Endodermal cell (in vitro differentiated cells): ENCODE measurements at regions not wholly inside any gene's neighbourhood (a gene's known extent, or its start where the extent isn't known, plus 50 kb on each side); places are given as distances from the start of the nearest gene placed in this dataset.
A peak's percentile ranks its signal among the peaks of the same experiment; 100 is the strongest.

ENCODE experiments used
- DNase-seq: peaks from one replicate; pipeline ENCODE4 v3.0.0-alpha.2; 2017
- H3K27ac ChIP-seq: 2 replicates; pipeline ENCODE4 v1.5.1; 2013; ENCODE audit warnings: mild to moderate bottlenecking, low read depth, low read length, moderate library complexity
- H3K27me3 ChIP-seq: 2 replicates; pipeline ENCODE4 v1.6.1; 2013; ENCODE audit warnings: mild to moderate bottlenecking, low read length, moderate library complexity; ENCODE audit not compliant: insufficient read depth, control insufficient read depth, poor library complexity, severe bottlenecking
- H3K36me3 ChIP-seq: 2 replicates; pipeline ENCODE4 v1.7.0; 2013; ENCODE audit warnings: mild to moderate bottlenecking, low read length, moderate library complexity; ENCODE audit not compliant: control insufficient read depth, insufficient read depth
- H3K4me1 ChIP-seq: one replicate; pipeline ENCODE4 v1.7.0; 2013; ENCODE audit warnings: low read length; ENCODE audit not compliant: control insufficient read depth, insufficient read depth
- H3K4me3 ChIP-seq: 2 replicates; pipeline ENCODE4 v1.5.1; 2013; ENCODE audit warnings: mild to moderate bottlenecking, low read length, moderate library complexity
- H3K9ac ChIP-seq: 2 replicates; pipeline ENCODE4 v1.6.1; 2013; ENCODE audit warnings: mild to moderate bottlenecking, low read length, moderate library complexity; ENCODE audit not compliant: poor library complexity, severe bottlenecking; ENCODE audit errors: extremely low read depth
- H3K9me3 ChIP-seq: 2 replicates; pipeline ENCODE4 v1.6.1; 2013; ENCODE audit warnings: mild to moderate bottlenecking, low read length, moderate library complexity; ENCODE audit not compliant: control insufficient read depth
- H3K27ac Mint-ChIP-seq: 2 replicates; pipeline ENCODE4 v1.8.0; 2020; ENCODE audit warnings: mixed read lengths
- H3K27me3 Mint-ChIP-seq: 2 replicates; pipeline ENCODE4 v1.8.0; 2021; ENCODE audit warnings: mild to moderate bottlenecking, mixed read lengths; ENCODE audit not compliant: insufficient read depth
- H3K36me3 Mint-ChIP-seq: 2 replicates; pipeline ENCODE4 v1.8.0; 2020; ENCODE audit warnings: low read depth, mixed read lengths
- H3K4me1 Mint-ChIP-seq: 2 replicates; pipeline ENCODE4 v1.8.0; 2020; ENCODE audit warnings: mixed read lengths
- H3K4me3 Mint-ChIP-seq: 2 replicates; pipeline ENCODE4 v1.8.0; 2020; ENCODE audit warnings: mild to moderate bottlenecking, moderate library complexity, mixed read lengths
- H3K9me3 Mint-ChIP-seq: 2 replicates; pipeline ENCODE4 v1.8.0; 2020; ENCODE audit warnings: mild to moderate bottlenecking, mixed read lengths
- CTCF ChIP-seq: fragments of 200-600 bp; sonication (generic); conservative IDR thresholded peaks from 2 replicates; pipeline ENCODE4 v1.5.0; 2021; ENCODE audit warnings: antibody characterized with exemption, mild to moderate bottlenecking
- WGBS, 2 experiments: methylation state at CpG; one replicate each; pipeline versions ENCODE4 v1.1.5 to v1.1.7; 2013; ENCODE audit warnings: missing lambda C conversion rate in 2 of 2, mixed read lengths in 1 of 2; ENCODE audit not compliant: insufficient coverage in 1 of 2, insufficient read length in 1 of 2; 5-methylcytosine and 5-hydroxymethylcytosine counted together

- Histone ChIP-seq H3K27me3 (no peaks in the 10 kb centered on the region), H3K4me1 (no peaks in the 10 kb centered on the region), H3K36me3 (no peaks in the 10 kb centered on the region), H3K27ac (no peak overlapping the region), H3K4me3 (no peak overlapping the region), H3K9me3 (no peaks in the 10 kb centered on the region), H3K9ac (no peak overlapping the region)
- Mint-ChIP-seq H3K36me3 (no peaks in the 10 kb centered on the region), H3K4me3 (no peak overlapping the region), H3K27me3 (peaks cover 1% of the 10 kb centered on the region), H3K4me1 (peaks cover 2% of the 10 kb centered on the region), H3K27ac (no peak overlapping the region), H3K9me3 (peaks cover 6% of the 10 kb centered on the region)
- WGBS, 2 experiments, result 97% methylated on average over 3 of the region's 3 CpGs; no CpG with 5 or more reads in 1 of the 2 experiments
- DNase-seq, result no peak
- TF ChIP-seq CTCF, result no peak
Measured at GRCh38 chr12:24631676-24632426, 317.1 kb downstream of the BCAT1 start.

- Histone ChIP-seq H3K36me3 (no peaks in the 10 kb centered on the region), H3K9me3 (no peaks in the 10 kb centered on the region), H3K9ac (no peak overlapping the region), H3K27ac (no peak overlapping the region), H3K4me3 (no peak overlapping the region), H3K27me3 (no peaks in the 10 kb centered on the region), H3K4me1 (no peaks in the 10 kb centered on the region)
- no peak overlapping the region for H3K4me3 Mint-ChIP-seq
- peaks cover 6% of the 10 kb centered on the region for H3K9me3 Mint-ChIP-seq
- 87 to 100% methylated on average over 1 to 2 of the region's 2 CpGs for WGBS, 2 experiments
- peaks cover 2% of the 10 kb centered on the region for H3K4me1 Mint-ChIP-seq
- no peaks in the 10 kb centered on the region for H3K36me3 Mint-ChIP-seq
- TF ChIP-seq CTCF, result no peak
- DNase-seq, result no peak
- no peak overlapping the region for H3K27ac Mint-ChIP-seq
- peaks cover 1% of the 10 kb centered on the region for H3K27me3 Mint-ChIP-seq
Measured at GRCh38 chr12:24630856-24631255, 318.0 kb downstream of the BCAT1 start.

GRCh38 chr12:24630446-24630845 is 318.5 kb downstream of the BCAT1 start:
- peaks cover 6% of the 10 kb centered on the region for H3K9me3 Mint-ChIP-seq
- Histone ChIP-seq H3K27ac (no peak overlapping the region), H3K27me3 (no peaks in the 10 kb centered on the region), H3K9me3 (peaks cover 2% of the 10 kb centered on the region), H3K4me1 (no peaks in the 10 kb centered on the region), H3K4me3 (no peak overlapping the region), H3K36me3 (no peaks in the 10 kb centered on the region), H3K9ac (no peak overlapping the region)
- peaks cover 1% of the 10 kb centered on the region for H3K27me3 Mint-ChIP-seq
- no peak overlapping the region for H3K4me3 Mint-ChIP-seq
- 57 to 90% methylated on average over 1 of the region's 1 CpG for WGBS, 2 experiments
- H3K4me1 Mint-ChIP-seq, result peaks cover 2% of the 10 kb centered on the region
- no peak overlapping the region for H3K27ac Mint-ChIP-seq
- TF ChIP-seq CTCF, result peak; percentile 75
- DNase-seq, result no peak
- H3K36me3 Mint-ChIP-seq, result no peaks in the 10 kb centered on the region
